ENCODE measurements at regions not wholly inside any gene's neighbourhood (a gene's known extent, or its start where the extent isn't known, plus 50 kb on each side); places are given as distances from the start of the nearest gene placed in this dataset.
"Not testable (repeated sequence)": the region's sequence is repeated elsewhere in the genome, so short reads cannot be mapped to it uniquely, and the experiment has no call there.

GRCh38 chr12:5096241-5096924, 52.7 kb downstream of the KCNA5 start:
- 78% methylated on average over 7 of the region's 8 CpGs for WGBS (ENCODE audit: insufficient coverage)
- Histone ChIP-seq H3K9me3 (ENCODE audit: control insufficient read depth, insufficient read depth, low read length) (no peaks in the 10 kb centered on the region), H3K27ac (ENCODE audit: low read depth, low read length) (no peak overlapping the region), H3K36me3 (ENCODE audit: control insufficient read depth, insufficient read depth, low read length) (no peaks in the 10 kb centered on the region), H3K4me1 (ENCODE audit: control insufficient read depth, insufficient read depth, low read length) (peaks cover 4% of the 10 kb centered on the region), H3K4me3 (ENCODE audit: low read depth, low read length) (no peak overlapping the region), H3K27me3 (ENCODE audit: control insufficient read depth, insufficient read depth, low read length) (peaks cover 2% of the 10 kb centered on the region)
- peak in 2 of 6 donors; percentile 20 to 59 for DNase-seq (ENCODE audit: low read depth in 4 of 6, low spot score in 6 of 6)

GRCh38 chr12:5097786-5098185, 54.1 kb downstream of the KCNA5 start:
- Histone ChIP-seq H3K4me1 (ENCODE audit: control insufficient read depth, insufficient read depth, low read length) (peaks cover 4% of the 10 kb centered on the region), H3K4me3 (ENCODE audit: low read depth, low read length) (no peak overlapping the region), H3K36me3 (ENCODE audit: control insufficient read depth, insufficient read depth, low read length) (no peaks in the 10 kb centered on the region), H3K9me3 (ENCODE audit: control insufficient read depth, insufficient read depth, low read length) (no peaks in the 10 kb centered on the region), H3K27ac (ENCODE audit: low read depth, low read length) (no peak overlapping the region), H3K27me3 (ENCODE audit: control insufficient read depth, insufficient read depth, low read length) (peaks cover 2% of the 10 kb centered on the region)
- 56% methylated on average over 2 of the region's 6 CpGs for WGBS (ENCODE audit: insufficient coverage)
- DNase-seq (ENCODE audit: low read depth in 4 of 6, low spot score in 6 of 6) = no peak

GRCh38 chr12:5099136-5099535, 55.5 kb downstream of the KCNA5 start:
- Histone ChIP-seq H3K27me3 (ENCODE audit: control insufficient read depth, insufficient read depth, low read length) (no peaks in the 10 kb centered on the region), H3K9me3 (ENCODE audit: control insufficient read depth, insufficient read depth, low read length) (no peaks in the 10 kb centered on the region), H3K36me3 (ENCODE audit: control insufficient read depth, insufficient read depth, low read length) (no peaks in the 10 kb centered on the region), H3K27ac (ENCODE audit: low read depth, low read length) (no peak overlapping the region), H3K4me3 (ENCODE audit: low read depth, low read length) (no peak overlapping the region), H3K4me1 (ENCODE audit: control insufficient read depth, insufficient read depth, low read length) (peaks cover 4% of the 10 kb centered on the region)
- 74% methylated on average over 13 of the region's 13 CpGs for WGBS (ENCODE audit: insufficient coverage)
- no peak for DNase-seq (ENCODE audit: low read depth in 4 of 6, low spot score in 6 of 6)

- Histone ChIP-seq H3K4me3 (ENCODE audit: low read depth, low read length) (no peak overlapping the region), H3K27ac (ENCODE audit: low read depth, low read length) (no peak overlapping the region), H3K36me3 (ENCODE audit: control insufficient read depth, insufficient read depth, low read length) (no peaks in the 10 kb centered on the region), H3K4me1 (ENCODE audit: control insufficient read depth, insufficient read depth, low read length) (peaks cover 4% of the 10 kb centered on the region), H3K9me3 (ENCODE audit: control insufficient read depth, insufficient read depth, low read length) (no peaks in the 10 kb centered on the region), H3K27me3 (ENCODE audit: control insufficient read depth, insufficient read depth, low read length) (no peaks in the 10 kb centered on the region)
- 44% methylated on average over 7 of the region's 7 CpGs for WGBS (ENCODE audit: insufficient coverage)
- peak in 1 of 6 donors; percentile 74 for DNase-seq (ENCODE audit: low read depth in 4 of 6, low spot score in 6 of 6)
Measured at GRCh38 chr12:5099591-5099990, 55.9 kb downstream of the KCNA5 start.

GRCh38 chr12:5101686-5102085, 58.0 kb downstream of the KCNA5 start:
- DNase-seq (ENCODE audit: low read depth in 4 of 6, low spot score in 6 of 6) = no peak
- Histone ChIP-seq H3K9me3 (ENCODE audit: control insufficient read depth, insufficient read depth, low read length) (no peaks in the 10 kb centered on the region), H3K4me1 (ENCODE audit: control insufficient read depth, insufficient read depth, low read length) (no peaks in the 10 kb centered on the region), H3K27ac (ENCODE audit: low read depth, low read length) (no peak overlapping the region), H3K27me3 (ENCODE audit: control insufficient read depth, insufficient read depth, low read length) (no peaks in the 10 kb centered on the region), H3K4me3 (ENCODE audit: low read depth, low read length) (no peak overlapping the region), H3K36me3 (ENCODE audit: control insufficient read depth, insufficient read depth, low read length) (no peaks in the 10 kb centered on the region)
- 100% methylated on average over 3 of the region's 3 CpGs for WGBS (ENCODE audit: insufficient coverage)

- no peak overlapping the region for H3K27ac ChIP-seq (ENCODE audit: low read depth, low read length)
- H3K27me3 ChIP-seq (ENCODE audit: control insufficient read depth, insufficient read depth, low read length) = no peaks in the 10 kb centered on the region
- H3K4me1 ChIP-seq (ENCODE audit: control insufficient read depth, insufficient read depth, low read length) = no peaks in the 10 kb centered on the region
- no CpG with 5 or more reads among the region's 5 CpGs for WGBS (ENCODE audit: insufficient coverage)
- H3K4me3 ChIP-seq (ENCODE audit: low read depth, low read length) = no peak overlapping the region
- no peaks in the 10 kb centered on the region for H3K9me3 ChIP-seq (ENCODE audit: control insufficient read depth, insufficient read depth, low read length)
- no peak for DNase-seq (ENCODE audit: low read depth in 4 of 6, low spot score in 6 of 6)
- H3K36me3 ChIP-seq (ENCODE audit: control insufficient read depth, insufficient read depth, low read length) = no peaks in the 10 kb centered on the region
Measured at GRCh38 chr12:5102261-5102789, 58.6 kb downstream of the KCNA5 start.

GRCh38 chr12:5102806-5103205, 59.1 kb downstream of the KCNA5 start:
- WGBS (ENCODE audit: insufficient coverage) = no CpG with 5 or more reads among the region's 1 CpG

GRCh38 chr12:5110345-5110744, 66.7 kb downstream of the KCNA5 start:
- Histone ChIP-seq H3K36me3 (ENCODE audit: control insufficient read depth, insufficient read depth, low read length) (no peaks in the 10 kb centered on the region), H3K4me1 (ENCODE audit: control insufficient read depth, insufficient read depth, low read length) (no peaks in the 10 kb centered on the region), H3K9me3 (ENCODE audit: control insufficient read depth, insufficient read depth, low read length) (no peaks in the 10 kb centered on the region), H3K27ac (ENCODE audit: low read depth, low read length) (no peak overlapping the region), H3K27me3 (ENCODE audit: control insufficient read depth, insufficient read depth, low read length) (no peaks in the 10 kb centered on the region), H3K4me3 (ENCODE audit: low read depth, low read length) (no peak overlapping the region)
- no peak for DNase-seq (ENCODE audit: low read depth in 4 of 6, low spot score in 6 of 6)
- no CpG with 5 or more reads among the region's 1 CpG for WGBS (ENCODE audit: insufficient coverage)

More at GRCh38 chr12:5102806-5103205, 59.1 kb downstream of the KCNA5 start:
- no peak for DNase-seq (ENCODE audit: low read depth in 4 of 6, low spot score in 6 of 6)
- H3K27me3 ChIP-seq (ENCODE audit: control insufficient read depth, insufficient read depth, low read length) = no peaks in the 10 kb centered on the region
- H3K9me3 ChIP-seq (ENCODE audit: control insufficient read depth, insufficient read depth, low read length) = no peaks in the 10 kb centered on the region
- no peak overlapping the region for H3K27ac ChIP-seq (ENCODE audit: low read depth, low read length)
- no peak overlapping the region for H3K4me3 ChIP-seq (ENCODE audit: low read depth, low read length)
- H3K4me1 ChIP-seq (ENCODE audit: control insufficient read depth, insufficient read depth, low read length) = no peaks in the 10 kb centered on the region
- no peaks in the 10 kb centered on the region for H3K36me3 ChIP-seq (ENCODE audit: control insufficient read depth, insufficient read depth, low read length)

- Histone ChIP-seq H3K27ac (ENCODE audit: low read depth, low read length) (no peak overlapping the region), H3K9me3 (ENCODE audit: control insufficient read depth, insufficient read depth, low read length) (no peaks in the 10 kb centered on the region), H3K4me3 (ENCODE audit: low read depth, low read length) (no peak overlapping the region), H3K4me1 (ENCODE audit: control insufficient read depth, insufficient read depth, low read length) (no peaks in the 10 kb centered on the region), H3K27me3 (ENCODE audit: control insufficient read depth, insufficient read depth, low read length) (no peaks in the 10 kb centered on the region), H3K36me3 (ENCODE audit: control insufficient read depth, insufficient read depth, low read length) (no peaks in the 10 kb centered on the region)
- WGBS (ENCODE audit: insufficient coverage) = 80% methylated on average over 4 of the region's 7 CpGs
- no peak for DNase-seq (ENCODE audit: low read depth in 4 of 6, low spot score in 6 of 6)
Measured at GRCh38 chr12:5114436-5114835, 70.8 kb downstream of the KCNA5 start.

- not testable (repeated sequence) for H3K27me3 ChIP-seq (ENCODE audit: control insufficient read depth, insufficient read depth, low read length); H3K9me3 ChIP-seq (ENCODE audit: control insufficient read depth, insufficient read depth, low read length); H3K36me3 ChIP-seq (ENCODE audit: control insufficient read depth, insufficient read depth, low read length); DNase-seq (ENCODE audit: low read depth in 4 of 6, low spot score in 6 of 6); H3K27ac ChIP-seq (ENCODE audit: low read depth, low read length); H3K4me1 ChIP-seq (ENCODE audit: control insufficient read depth, insufficient read depth, low read length); H3K4me3 ChIP-seq (ENCODE audit: low read depth, low read length)
- WGBS (ENCODE audit: insufficient coverage) = no CpG with 5 or more reads among the region's 20 CpGs
Measured at GRCh38 chr12:5121784-5122183, 78.1 kb downstream of the KCNA5 start.
